ENCODE measurements at regions not wholly inside any gene's neighbourhood (a gene's known extent, or its start where the extent isn't known, plus 50 kb on each side); places are given as distances from the start of the nearest gene placed in this dataset.

DNA sequence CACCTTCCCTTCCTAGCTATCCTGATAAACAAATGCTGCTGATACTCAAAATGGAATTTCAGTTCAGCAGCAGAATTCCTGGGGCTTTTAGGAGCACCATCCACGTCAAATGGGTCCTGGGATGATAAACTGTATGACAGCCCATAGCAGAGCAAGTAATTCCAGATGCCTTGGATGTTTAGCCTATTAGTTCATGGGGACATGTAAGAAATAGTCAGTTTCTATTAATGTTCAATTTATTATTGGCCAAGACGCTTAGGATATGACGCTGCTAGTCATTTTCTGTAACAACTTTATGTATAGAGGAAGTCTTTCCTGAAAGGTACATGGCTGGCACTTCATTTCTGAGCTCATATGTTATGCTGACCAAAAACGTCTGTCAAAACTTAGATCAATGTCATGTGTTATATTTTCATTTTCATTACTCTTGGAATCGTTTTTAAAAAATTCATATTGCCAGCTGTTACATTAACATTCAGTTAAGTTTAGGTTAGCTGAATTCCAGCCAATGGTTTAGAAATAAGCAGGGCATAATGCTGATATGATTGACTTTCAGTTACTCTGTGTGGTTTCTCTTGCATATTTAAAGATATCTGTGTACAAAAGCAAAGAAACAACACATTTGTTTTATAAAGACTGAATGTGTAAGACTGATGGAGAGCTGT is 243.8 kb downstream of the CSNK1G3 start:
- no peaks in the 10 kb centered on the region for H3K36me3 ChIP-seq (ENCODE audit: control insufficient read depth, insufficient read depth, low read length)
- POLR2A ChIA-PET: interaction anchor here (0.6 kb wide), 1 partner anchor 46 kb away, joined by 3 read pairs; no protein-coding TSS in a partner anchor
- peak; percentile 37 for DNase-seq (ENCODE audit: low read depth)
- TF ChIP-seq, protein P1, sequence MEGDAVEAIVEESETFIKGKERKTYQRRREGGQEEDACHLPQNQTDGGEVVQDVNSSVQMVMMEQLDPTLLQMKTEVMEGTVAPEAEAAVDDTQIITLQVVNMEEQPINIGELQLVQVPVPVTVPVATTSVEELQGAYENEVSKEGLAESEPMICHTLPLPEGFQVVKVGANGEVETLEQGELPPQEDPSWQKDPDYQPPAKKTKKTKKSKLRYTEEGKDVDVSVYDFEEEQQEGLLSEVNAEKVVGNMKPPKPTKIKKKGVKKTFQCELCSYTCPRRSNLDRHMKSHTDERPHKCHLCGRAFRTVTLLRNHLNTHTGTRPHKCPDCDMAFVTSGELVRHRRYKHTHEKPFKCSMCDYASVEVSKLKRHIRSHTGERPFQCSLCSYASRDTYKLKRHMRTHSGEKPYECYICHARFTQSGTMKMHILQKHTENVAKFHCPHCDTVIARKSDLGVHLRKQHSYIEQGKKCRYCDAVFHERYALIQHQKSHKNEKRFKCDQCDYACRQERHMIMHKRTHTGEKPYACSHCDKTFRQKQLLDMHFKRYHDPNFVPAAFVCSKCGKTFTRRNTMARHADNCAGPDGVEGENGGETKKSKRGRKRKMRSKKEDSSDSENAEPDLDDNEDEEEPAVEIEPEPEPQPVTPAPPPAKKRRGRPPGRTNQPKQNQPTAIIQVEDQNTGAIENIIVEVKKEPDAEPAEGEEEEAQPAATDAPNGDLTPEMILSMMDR (IDR thresholded peaks at IDR 0.05; ENCODE audit: insufficient read depth, low read depth, low read length): no peak
- H3K4me3 ChIP-seq (ENCODE audit: low read depth, low read length): no peak overlapping the region
- no peaks in the 10 kb centered on the region for H3K27me3 ChIP-seq (ENCODE audit: control insufficient read depth, insufficient read depth, low read length)
- CTCF ChIA-PET: interaction anchor here (0.7 to 1.0 kb wide), 2 partner anchors 28 to 56 kb away, joined by 3 read pairs; no protein-coding TSS in a partner anchor

DNA sequence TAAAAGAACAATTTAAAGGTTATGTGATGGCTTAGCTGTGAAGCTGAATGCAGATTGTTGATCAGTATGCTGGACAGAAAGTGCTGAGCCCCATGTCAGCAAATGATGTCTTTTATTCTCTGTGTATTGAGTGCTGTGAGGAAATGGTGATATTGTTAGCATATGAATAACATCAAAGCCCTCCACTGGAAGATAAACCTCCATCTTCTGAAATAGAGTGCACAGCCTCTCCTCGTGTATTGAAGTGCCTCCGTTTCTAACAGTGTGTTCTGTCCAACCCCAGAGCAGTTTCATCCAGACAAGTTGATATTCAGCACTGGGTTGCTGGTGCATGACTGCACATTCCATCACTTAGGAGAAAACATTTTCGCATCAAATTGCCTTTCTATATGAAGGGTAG is 242.9 kb downstream of the CSNK1G3 start:
- TF ChIP-seq, protein P1 (IDR thresholded peaks at IDR 0.05; ENCODE audit: insufficient read depth, low read depth, low read length): no peak
- POLR2A ChIA-PET: interaction anchor here (0.6 kb wide), 1 partner anchor 243 kb away, joined by 4 read pairs; no protein-coding TSS in a partner anchor
- Histone ChIP-seq H3K27me3 (ENCODE audit: control insufficient read depth, insufficient read depth, low read length) (no peaks in the 10 kb centered on the region), H3K4me3 (ENCODE audit: low read depth, low read length) (no peak overlapping the region), H3K36me3 (ENCODE audit: control insufficient read depth, insufficient read depth, low read length) (no peaks in the 10 kb centered on the region)
- CTCF ChIA-PET: no interaction called here
- no peak for DNase-seq (ENCODE audit: low read depth)

DNA sequence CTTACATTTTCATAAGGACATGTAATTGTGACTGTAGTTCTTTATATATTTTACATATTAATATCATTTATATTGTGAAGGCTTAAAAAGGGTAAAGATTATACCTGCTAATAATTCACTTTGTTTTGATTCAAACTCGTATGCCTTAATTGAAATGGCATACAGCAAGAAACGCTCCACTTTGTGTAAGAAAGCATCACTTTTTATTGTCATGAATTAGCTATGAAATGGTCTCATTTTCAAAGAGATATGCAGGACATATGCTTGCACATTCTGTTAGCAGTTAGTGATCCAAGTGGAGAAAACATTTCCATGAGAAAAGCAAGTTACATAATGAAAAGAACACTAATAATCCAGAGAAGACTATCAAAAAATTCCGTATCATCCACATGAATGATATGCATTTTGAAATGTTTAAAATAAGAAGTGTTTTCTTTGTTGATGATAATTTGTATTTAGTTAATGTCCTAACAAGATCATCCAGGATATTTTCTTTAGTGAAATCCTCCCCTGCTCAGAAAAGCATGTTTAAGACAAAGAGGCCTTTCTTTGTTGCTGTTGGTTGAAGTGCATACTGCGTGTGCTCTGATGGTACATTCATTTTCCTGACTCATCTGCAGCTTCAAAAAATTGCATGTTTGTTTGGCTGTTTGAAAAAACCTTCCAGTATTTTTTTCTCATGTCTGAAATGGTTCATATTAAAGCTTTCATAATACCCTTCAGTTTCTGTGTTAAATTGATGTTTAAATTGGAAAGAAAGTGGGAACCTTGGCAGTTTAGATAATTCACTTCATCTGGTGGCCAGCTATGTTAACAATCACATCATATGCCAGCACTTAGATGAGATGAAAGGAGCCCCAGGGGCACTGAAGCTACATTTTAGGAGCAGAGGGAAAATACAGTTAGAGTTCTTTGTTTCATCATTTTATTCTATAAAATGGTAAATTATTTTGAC is 242.2 kb downstream of the CSNK1G3 start:
- H3K36me3 ChIP-seq (ENCODE audit: control insufficient read depth, insufficient read depth, low read length): no peaks in the 10 kb centered on the region
- H3K27me3 ChIP-seq (ENCODE audit: control insufficient read depth, insufficient read depth, low read length): no peaks in the 10 kb centered on the region
- TF ChIP-seq, protein P1 (IDR thresholded peaks at IDR 0.05; ENCODE audit: insufficient read depth, low read depth, low read length): no peak
- CTCF ChIA-PET: no interaction called here
- POLR2A ChIA-PET: interaction anchor here (0.6 kb wide), 1 partner anchor 244 kb away, joined by 4 read pairs; no protein-coding TSS in a partner anchor
- DNase-seq (ENCODE audit: low read depth): no peak
- no peak overlapping the region for H3K4me3 ChIP-seq (ENCODE audit: low read depth, low read length)

DNA sequence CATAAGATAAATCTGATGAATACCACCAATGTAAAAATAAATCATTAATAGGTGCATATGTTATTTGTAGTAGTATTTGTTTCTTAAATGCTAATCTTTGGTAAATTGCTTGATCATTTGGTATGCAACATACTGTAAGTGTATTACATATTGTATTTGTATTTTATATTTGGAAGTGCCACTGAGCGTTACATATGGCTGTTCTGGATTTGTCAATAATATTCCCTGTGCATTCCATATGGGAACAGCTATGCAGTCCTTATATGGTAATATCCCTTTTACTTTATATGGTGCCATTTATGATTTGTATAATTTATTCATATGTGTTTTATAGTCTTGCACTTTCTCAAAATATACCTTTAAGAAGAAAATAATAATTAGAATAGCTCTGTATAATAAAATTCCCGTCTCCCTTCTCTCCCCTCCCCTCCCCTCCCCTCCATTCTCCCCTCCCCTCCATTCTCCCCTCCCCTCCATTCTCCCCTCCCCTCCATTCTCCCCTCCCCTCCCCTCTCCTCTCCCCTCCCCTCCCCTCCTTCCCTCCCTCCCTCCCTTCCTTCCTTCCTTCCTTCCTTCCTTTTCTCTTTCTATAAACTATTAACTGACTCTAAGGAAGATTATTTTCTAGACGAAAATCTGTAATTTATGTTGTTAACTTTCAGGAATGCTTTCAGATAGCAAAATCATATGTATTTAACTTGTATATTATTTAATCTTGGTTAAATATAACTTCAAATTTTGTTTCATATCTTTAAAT is 241.4 kb downstream of the CSNK1G3 start:
- POLR2A ChIA-PET: no interaction called here
- no peaks in the 10 kb centered on the region for H3K36me3 ChIP-seq (ENCODE audit: control insufficient read depth, insufficient read depth, low read length)
- no peaks in the 10 kb centered on the region for H3K27me3 ChIP-seq (ENCODE audit: control insufficient read depth, insufficient read depth, low read length)
- CTCF ChIA-PET: no interaction called here
- H3K4me3 ChIP-seq (ENCODE audit: low read depth, low read length): no peak overlapping the region
- no peak for DNase-seq (ENCODE audit: low read depth)
- TF ChIP-seq, protein P1 (IDR thresholded peaks at IDR 0.05; ENCODE audit: insufficient read depth, low read depth, low read length): no peak
